RWPE2 (cell line): ENCODE measurements at regions not wholly inside any gene's neighbourhood (a gene's known extent, or its start where the extent isn't known, plus 50 kb on each side); places are given as distances from the start of the nearest gene placed in this dataset.
A peak's percentile ranks its signal among the peaks of the same experiment; 100 is the strongest.

Experiments
- ATAC-seq: fragments of 200-7000 bp; cut with Tn5 transposase; 3 replicates; pipeline ENCODE4 v1.9.1; 2021; ENCODE audit warnings: low read depth
- DNase-seq: peaks from one replicate; pipeline ENCODE4 v3.0.0-alpha.2; 2020; ENCODE audit warnings: low spot score
- H3K27ac ChIP-seq: fragments of 450-650 bp; 2 replicates; pipeline ENCODE4 v1.5.1; 2017; ENCODE audit warnings: mild to moderate bottlenecking; ENCODE audit not compliant: poor library complexity, severe bottlenecking
- H3K27me3 ChIP-seq: fragments of 250-450 bp; sonication (Bioruptor Pico); 2 replicates; pipeline ENCODE4 v1.5.1; 2021; ENCODE audit warnings: mild to moderate bottlenecking, moderate library complexity; ENCODE audit not compliant: insufficient read depth, poor library complexity, severe bottlenecking
- H3K36me3 ChIP-seq: fragments of 250-450 bp; sonication (Bioruptor Pico); 2 replicates; pipeline ENCODE4 v1.5.1; 2020; ENCODE audit warnings: low read depth, mild to moderate bottlenecking, moderate library complexity
- H3K4me1 ChIP-seq: fragments of 250-450 bp; sonication (Bioruptor Pico); 2 replicates; pipeline ENCODE4 v1.5.1; 2021; ENCODE audit warnings: mild to moderate bottlenecking, moderate library complexity; ENCODE audit not compliant: insufficient read depth, poor library complexity, severe bottlenecking
- H3K4me3 ChIP-seq: fragments of 250-450 bp; sonication (Bioruptor Pico); 2 replicates; pipeline ENCODE4 v1.5.1; 2021; ENCODE audit warnings: mild to moderate bottlenecking, moderate library complexity; ENCODE audit not compliant: severe bottlenecking
- H3K9me3 ChIP-seq: fragments of 250-450 bp; sonication (Bioruptor Pico); 2 replicates; pipeline ENCODE4 v1.5.1; 2021; ENCODE audit warnings: mild to moderate bottlenecking, moderate library complexity; ENCODE audit not compliant: severe bottlenecking
- TF ChIP-seq, protein P1 (sequence below): fragments of 450-650 bp; IDR thresholded peaks from one replicate; pipeline ENCODE4 v1.5.1; 2017; ENCODE audit warnings: mild to moderate bottlenecking, moderate library complexity; ENCODE audit not compliant: poor library complexity, severe bottlenecking

DNA sequence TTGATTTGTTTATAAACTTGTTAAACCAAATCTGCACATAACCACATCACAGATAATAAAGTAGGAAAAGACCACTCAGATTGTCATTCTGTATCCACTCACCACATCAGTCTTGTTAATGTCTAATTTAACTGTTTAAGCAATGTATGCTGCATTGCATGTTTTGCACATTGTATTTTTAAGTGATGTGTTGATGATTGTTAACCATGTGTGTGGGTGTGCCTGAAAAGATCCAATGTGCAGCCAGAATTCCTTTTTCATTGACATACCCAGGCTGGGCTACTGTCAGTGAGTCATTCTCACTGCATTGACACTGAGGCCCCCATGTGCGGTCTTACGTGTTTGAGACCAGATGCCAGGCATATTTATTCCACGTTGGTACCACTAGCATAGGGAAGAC, 167.3 kb downstream of the TRMT11 start:
- DNase-seq (no peak), ATAC-seq (no peak)
- H3K27ac ChIP-seq = no peak overlapping the region
- H3K4me3 ChIP-seq = no peak overlapping the region
- H3K27me3 ChIP-seq = no peaks in the 10 kb centered on the region
- H3K4me1 ChIP-seq = no peaks in the 10 kb centered on the region
- TF ChIP-seq, protein P1, sequence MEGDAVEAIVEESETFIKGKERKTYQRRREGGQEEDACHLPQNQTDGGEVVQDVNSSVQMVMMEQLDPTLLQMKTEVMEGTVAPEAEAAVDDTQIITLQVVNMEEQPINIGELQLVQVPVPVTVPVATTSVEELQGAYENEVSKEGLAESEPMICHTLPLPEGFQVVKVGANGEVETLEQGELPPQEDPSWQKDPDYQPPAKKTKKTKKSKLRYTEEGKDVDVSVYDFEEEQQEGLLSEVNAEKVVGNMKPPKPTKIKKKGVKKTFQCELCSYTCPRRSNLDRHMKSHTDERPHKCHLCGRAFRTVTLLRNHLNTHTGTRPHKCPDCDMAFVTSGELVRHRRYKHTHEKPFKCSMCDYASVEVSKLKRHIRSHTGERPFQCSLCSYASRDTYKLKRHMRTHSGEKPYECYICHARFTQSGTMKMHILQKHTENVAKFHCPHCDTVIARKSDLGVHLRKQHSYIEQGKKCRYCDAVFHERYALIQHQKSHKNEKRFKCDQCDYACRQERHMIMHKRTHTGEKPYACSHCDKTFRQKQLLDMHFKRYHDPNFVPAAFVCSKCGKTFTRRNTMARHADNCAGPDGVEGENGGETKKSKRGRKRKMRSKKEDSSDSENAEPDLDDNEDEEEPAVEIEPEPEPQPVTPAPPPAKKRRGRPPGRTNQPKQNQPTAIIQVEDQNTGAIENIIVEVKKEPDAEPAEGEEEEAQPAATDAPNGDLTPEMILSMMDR = no peak
- no peaks in the 10 kb centered on the region for H3K36me3 ChIP-seq
- H3K9me3 ChIP-seq = peaks cover 3% of the 10 kb centered on the region

DNA sequence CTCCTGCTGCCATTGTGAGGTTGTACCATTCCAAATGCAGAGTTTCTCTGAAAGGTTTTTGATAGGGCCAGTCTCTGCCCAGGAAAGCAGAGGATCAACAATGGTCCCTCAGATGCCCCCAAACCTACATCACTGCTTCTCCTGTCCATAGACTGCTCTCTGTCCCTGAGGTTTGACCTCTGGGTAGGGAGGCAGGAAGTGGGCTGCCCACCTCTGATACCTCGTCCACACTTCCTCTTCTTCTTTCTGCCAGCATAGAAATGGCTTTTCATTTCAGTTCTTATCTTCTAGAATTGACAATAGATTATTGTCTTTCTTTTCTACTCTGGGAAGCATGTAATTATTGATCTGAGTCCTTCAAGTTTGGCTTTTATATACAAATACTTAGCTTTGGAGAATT, 170.6 kb downstream of the TRMT11 start:
- ATAC-seq (no peak), DNase-seq (no peak)
- Histone ChIP-seq H3K4me1 (no peaks in the 10 kb centered on the region), H3K9me3 (peaks cover 3% of the 10 kb centered on the region), H3K27me3 (no peaks in the 10 kb centered on the region), H3K36me3 (no peaks in the 10 kb centered on the region), H3K27ac (no peak overlapping the region), H3K4me3 (no peak overlapping the region)
- TF ChIP-seq, protein P1 = no peak

DNA sequence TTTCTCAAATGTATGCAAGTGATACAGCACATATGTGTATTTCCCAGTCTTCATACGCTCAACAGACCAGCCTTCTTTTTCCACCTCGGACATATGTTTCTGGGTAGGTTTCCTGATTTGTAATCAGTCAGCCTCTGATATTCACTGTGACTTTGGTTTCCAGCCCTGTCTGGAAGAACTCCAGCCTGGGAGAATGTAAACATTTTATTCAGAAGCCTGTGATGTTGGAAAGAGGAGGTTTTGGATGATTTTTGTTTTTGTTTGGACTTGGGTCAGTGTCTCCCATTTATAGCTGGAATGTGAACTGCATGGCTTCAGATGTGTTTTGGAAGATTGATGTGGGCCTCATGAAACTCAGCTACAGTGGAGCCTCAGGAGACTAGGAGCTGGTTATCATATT, 172.2 kb upstream of the CENPW start:
- Histone ChIP-seq H3K36me3 (no peaks in the 10 kb centered on the region), H3K27ac (no peak overlapping the region), H3K4me3 (no peak overlapping the region), H3K4me1 (no peaks in the 10 kb centered on the region), H3K9me3 (no peaks in the 10 kb centered on the region), H3K27me3 (no peaks in the 10 kb centered on the region)
- TF ChIP-seq, protein P1 = no peak
- DNase-seq = no peak
- no peak for ATAC-seq

DNA sequence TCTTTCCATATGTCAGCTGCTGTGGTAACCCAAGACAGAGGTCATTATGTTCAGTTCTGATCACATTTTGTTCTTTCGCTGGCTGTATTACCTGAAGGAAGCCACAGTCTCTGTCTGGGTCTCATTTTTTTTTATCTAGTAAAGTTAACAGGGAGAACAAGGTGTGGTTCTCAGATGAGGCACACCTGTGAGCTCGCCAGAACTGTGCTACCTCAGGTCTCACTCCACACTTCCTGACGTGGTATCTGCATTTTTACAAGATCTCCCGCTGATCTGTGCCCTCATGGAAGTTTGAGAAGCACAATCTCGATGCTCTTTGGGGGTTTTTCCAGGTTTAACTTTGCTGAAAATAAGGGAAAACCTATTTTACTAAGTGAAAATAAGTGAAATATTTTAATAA, 169.5 kb upstream of the CENPW start:
- no peaks in the 10 kb centered on the region for H3K36me3 ChIP-seq
- H3K4me1 ChIP-seq = no peaks in the 10 kb centered on the region
- no peak overlapping the region for H3K4me3 ChIP-seq
- no peaks in the 10 kb centered on the region for H3K27me3 ChIP-seq
- H3K9me3 ChIP-seq = no peaks in the 10 kb centered on the region
- 0 out of 3 replicates have a peak, but pooled peaks have one; percentile 44 for ATAC-seq
- no peak for DNase-seq
- TF ChIP-seq, protein P1 = no peak
- H3K27ac ChIP-seq = no peak overlapping the region

DNA sequence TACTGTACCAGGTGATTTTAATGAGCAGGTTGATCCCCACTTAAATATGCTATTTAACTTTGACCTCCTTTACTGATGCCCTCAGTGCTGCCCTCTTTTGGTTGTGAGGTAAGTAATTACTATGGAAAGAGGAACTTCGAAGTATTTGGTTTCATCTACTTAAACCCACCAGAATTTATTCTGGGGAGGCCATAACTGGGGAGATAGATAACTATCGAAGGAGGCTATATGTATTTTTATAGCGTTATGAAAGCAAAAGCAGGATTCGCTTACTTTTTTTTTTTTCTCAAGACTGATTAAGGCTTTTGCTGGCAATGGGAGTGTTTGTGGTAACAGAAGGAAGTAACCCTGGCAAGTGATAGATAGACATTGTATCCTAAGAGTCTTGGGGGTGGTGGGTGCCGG, 168.9 kb upstream of the CENPW start:
- no peaks in the 10 kb centered on the region for H3K27me3 ChIP-seq
- H3K27ac ChIP-seq = no peak overlapping the region
- H3K4me1 ChIP-seq = no peaks in the 10 kb centered on the region
- no peak for DNase-seq
- TF ChIP-seq, protein P1 = peak; percentile 71
- H3K9me3 ChIP-seq = no peaks in the 10 kb centered on the region
- H3K4me3 ChIP-seq = no peak overlapping the region
- peak; percentile 44; the same call in 1 of the 3 replicates for ATAC-seq
- H3K36me3 ChIP-seq = no peaks in the 10 kb centered on the region
